HG02885 (cell line): ENCODE measurements at regions not wholly inside any gene's neighbourhood (a gene's known extent, or its start where the extent isn't known, plus 50 kb on each side); places are given as distances from the start of the nearest gene placed in this dataset.

ENCODE experiments used
- ATAC-seq: cut with Tn5 transposase; IDR thresholded peaks from one replicate; pipeline ENCODE4 v1.9.1; 2021; ENCODE audit warnings: mild to moderate bottlenecking; ENCODE audit not compliant: unreplicated experiment, poor library complexity

DNA sequence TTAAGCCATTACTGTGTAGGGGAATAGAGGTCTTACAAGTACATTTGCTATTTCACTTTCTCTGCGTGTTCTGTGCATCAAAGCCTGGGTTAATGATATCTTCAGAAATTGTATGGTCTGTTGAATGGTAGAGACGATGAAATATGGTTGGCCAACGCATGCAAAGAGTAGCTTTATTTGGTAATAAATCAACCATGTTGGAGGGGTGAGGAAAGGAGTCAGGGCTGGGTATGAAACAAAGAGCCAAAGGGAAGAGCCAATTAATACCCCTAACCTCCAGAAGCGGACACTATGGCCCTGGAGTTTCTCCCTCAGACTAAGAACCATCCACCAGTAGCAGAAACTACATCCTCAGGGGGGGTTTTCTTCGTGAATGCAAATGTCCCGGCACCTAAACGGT, 1974.0 kb upstream of the WWC1 start:
- ATAC-seq, result no peak

DNA sequence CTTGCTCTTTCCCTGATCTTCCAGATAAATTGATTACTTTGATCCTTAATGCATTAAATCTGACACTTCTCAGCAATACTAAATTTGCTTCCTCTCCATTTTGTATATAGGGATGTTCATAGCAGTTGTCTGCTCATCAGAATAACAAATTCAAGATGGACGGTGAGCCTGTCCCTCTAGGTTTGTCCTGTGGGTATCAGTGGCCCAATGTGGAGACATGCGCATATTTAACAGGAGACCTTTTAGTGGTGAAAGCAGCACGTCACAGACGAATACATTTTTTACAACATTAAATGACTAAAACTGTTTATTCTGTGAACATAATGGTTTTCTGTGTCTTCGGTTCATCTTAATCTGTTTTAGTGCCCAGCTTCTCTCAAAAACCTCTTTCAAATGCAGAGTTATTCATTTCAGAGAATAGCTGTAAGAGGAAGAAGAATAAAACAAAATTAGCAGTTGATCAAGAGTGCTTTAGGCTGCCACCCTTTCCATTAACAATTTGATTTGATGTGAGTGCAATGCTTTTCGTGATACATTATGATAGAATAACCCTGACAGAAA, 1970.4 kb upstream of the WWC1 start:
- ATAC-seq, result no peak

GRCh38 chr5:166324372-166324771, 1967.1 kb upstream of the WWC1 start:
- ATAC-seq, result no peak

DNA sequence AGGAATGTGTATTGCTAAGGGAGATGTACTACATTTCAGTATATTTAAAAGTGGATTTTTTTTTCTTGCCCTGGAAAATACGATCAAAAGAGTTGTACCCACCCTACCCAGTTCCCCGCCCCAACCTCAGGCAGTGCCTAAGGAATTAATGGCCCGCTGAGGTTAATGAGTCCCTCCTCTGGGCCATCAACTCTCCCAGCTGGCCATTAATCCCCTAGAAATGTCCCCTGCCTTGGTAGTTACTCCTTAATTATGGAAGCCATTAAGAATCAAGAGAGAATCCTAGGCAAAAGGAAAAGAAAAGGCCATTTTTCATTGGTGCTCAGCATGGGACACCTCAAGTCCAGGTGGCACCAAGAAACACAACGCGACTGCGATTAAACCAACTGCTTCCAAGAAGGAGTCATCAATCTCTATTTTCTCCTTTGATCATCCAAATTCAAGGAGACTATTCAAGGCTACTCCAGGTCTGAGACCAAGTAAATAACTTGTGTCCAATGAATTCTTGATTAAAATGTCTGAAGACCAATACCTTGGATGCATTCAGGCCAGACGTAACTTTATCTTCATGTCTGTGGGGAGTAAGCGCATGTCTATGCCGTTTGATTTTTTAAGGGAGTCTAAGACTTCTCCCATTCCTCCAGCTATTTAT, 1962.2 kb upstream of the WWC1 start:
- no peak for ATAC-seq

- ATAC-seq, result no peak
Measured at GRCh38 chr5:166330036-166330435, 1961.4 kb upstream of the WWC1 start.

- no peak for ATAC-seq
Measured at GRCh38 chr5:166331521-166331920, 1959.9 kb upstream of the WWC1 start.

DNA sequence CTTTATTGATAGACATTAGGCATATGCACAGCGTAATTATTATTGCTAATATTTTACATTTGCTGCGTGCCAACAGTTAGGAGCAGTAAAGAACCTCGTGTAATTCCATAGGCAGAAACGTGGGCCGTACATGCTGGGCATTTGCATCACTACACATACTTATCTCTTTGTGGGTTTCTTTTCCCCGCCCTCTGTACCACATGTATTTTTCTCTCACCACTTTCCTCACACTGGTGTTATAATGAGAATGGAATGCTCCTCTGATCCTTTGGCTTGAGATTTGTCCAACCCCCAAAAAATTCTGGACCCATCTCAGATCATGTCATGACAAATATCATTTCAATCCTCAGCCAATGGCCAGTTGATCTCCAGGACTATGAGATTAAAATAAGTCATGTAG, 1952.6 kb upstream of the WWC1 start:
- ATAC-seq, result no peak

- no peak for ATAC-seq
Measured at GRCh38 chr5:166340039-166340438, 1951.4 kb upstream of the WWC1 start.

DNA sequence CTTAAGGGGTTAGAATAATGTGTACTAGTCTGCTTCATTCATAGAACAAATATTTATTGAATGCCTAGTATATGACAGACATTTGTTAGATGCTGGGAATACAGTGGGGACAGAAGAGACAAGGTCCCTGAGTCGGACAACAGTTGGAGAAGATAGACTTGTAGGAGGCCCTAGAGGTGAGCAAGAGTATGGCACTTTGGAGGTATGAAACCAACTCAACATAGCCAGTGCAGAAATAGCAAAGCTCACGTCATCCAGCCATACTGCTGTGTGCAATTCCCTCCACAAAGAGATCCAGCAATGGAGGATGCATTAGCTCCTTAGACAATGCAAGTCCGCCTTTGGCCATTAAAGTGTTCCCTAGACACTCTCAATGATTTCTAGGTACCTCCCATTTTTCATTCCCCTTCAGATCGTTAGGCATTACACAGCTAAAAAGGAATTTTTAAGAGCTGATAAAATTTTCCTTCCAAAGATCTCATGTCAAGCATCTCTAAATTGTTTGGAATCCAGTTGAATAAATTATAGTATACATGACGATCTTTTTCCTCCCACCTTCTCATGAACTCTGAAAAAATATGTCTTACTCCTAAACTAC, 1949.6 kb upstream of the WWC1 start:
- peak; percentile 68 for ATAC-seq

DNA sequence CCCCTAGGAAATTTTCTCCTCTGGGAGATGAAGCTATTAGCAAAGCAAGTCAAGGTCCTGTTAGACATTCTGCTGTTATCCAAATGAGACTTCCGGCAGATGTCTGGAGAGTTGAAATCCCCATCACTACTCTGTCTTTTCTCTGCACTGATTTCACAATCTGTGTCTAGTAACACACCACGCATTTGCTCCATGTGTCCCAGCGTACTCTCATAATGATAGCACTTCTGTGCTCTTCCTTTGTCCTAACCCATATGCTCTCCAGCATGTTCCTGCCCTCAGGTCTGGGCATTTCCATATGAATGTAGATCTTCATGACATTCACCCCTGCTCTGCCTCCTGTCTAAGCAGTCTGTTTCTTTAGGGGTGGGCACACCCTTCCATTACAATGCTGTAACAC, 1949.0 kb upstream of the WWC1 start:
- ATAC-seq, result no peak

DNA sequence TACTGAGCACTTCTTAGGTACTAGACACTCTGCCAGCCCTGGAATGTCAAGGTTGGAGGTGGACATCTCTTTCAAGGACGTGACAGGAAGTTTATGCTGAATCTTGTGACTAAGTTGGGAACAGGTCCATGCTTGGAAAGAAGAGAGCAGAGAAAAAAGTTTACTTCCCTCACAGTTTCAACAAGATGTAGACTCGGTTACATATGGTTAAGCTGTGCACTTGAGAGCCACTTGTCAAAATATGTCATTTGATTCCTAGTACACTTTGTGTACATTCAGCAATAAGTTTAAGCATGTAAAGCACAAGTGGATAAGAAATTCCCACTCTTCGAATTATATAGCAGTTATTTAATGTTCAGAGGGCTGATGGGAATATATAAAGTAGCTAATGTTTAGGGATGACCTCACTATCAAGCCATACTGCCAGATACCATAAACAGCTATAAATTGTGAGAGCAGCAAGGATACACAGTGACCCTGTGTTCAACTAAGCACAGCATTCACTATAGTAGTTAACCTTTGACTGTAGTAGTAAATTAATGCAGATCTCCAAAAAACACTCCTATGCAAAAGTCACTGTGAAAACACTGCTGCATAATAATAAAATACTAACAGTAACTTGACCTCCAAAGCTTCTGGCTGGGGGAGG, 1944.6 kb upstream of the WWC1 start:
- no peak for ATAC-seq

- no peak for ATAC-seq
Measured at GRCh38 chr5:166349046-166349445, 1942.4 kb upstream of the WWC1 start.

- ATAC-seq, result no peak
Measured at GRCh38 chr5:166353580-166353979, 1937.9 kb upstream of the WWC1 start.

GRCh38 chr5:166354332-166354731, 1937.1 kb upstream of the WWC1 start:
- ATAC-seq, result no peak

- no peak for ATAC-seq
Measured at GRCh38 chr5:166356096-166356495, 1935.3 kb upstream of the WWC1 start.

DNA sequence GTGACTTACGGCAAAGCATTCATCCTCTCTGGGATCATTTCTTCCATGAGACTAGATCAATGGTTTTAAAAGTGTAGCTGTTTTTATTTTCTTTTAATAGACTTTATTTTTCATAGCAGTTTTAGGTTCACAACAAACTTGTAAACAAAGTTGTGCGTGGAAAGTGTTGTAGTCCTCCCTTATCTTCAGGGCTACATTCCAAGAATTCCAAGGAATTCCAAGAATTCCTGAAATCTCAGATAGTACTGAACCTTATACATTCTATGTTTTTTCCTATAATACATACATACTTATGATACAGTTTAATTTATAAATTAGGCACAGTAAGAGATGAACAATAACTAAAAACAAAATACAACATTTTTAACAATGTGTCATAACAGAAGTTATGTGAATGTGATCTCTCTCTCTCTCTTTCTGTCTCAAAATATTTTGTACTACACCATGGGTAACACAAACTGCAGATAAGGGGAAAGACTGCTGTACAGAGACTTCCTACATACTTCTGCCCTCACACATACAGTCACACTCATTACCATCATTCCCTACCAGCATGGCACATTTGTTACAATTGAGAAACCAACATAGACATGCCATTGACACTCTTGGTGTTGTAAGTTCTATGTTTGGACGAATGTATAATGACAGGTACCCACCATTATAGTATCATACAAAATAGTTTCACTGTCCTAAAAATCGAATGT, 1933.2 kb upstream of the WWC1 start:
- no peak for ATAC-seq

DNA sequence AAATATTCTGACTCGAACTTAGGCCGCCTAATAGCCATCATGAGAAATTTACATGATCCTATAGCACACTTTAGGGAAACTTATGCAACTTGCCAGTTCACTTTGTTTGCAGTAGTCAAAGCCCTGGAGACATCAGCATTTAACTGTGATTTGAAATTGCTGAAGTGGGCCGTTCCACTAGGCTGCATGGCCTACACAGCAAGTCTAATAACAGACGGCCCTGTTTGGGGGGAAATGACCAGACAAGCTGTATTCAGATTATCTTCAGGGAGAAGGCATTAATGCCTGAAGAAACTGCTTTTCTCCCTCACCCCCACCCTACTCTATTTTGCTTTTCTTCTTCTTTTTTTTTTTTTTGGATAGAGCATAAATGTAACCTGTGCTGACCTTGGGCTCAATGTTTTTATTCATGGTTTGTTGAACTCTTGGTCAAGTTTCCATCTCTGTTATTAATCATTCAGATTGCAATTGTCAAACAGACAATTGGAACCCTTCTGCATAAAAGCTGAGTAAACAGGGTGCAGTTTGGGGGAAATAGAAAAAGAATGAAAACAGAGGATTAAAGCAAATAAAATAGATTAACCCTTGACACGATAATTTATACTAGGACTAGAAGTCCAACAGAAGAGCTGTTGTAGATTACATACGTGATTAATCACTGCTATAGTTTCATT, 1928.2 kb upstream of the WWC1 start:
- no peak for ATAC-seq

DNA sequence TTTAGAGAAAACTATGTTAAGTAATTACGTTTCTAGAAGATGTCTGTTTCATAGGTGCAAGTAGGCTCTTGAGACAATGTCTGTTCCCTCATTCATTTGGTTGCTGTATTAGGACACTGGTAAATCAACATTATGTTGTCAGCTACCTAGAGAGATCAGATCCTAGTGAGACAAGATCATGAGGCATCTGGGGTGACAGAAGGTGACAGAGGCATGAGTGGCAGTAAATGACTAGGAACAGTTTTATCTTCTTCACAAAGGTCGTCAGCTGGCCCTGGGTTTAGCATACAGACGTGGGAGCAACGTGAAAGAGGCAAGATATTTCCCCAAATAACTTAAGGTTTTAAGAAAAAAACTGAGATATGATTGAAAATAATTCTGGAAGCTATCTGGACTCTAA, 1926.3 kb upstream of the WWC1 start:
- no peak for ATAC-seq

- no peak for ATAC-seq
Measured at GRCh38 chr5:166367391-166367790, 1924.1 kb upstream of the WWC1 start.

DNA sequence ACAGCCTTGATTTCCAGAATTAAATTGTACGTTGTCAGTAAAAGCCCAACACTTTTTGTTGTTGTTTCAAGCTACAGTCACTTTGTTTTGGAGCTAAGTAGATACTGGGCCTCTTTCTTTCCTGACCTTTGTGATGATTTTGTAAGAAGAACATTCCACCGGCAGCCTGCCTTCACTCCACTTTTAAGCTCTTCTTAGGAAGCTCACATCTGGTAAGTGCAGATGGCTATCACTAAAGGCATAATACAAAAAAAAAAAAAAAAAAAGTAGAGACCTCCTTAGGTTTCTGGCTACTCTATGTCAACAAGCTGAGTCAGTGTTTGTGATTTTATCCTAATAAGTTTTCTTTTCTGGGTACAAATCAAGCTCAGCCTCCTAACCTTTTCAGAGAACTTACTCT, 1922.1 kb upstream of the WWC1 start:
- ATAC-seq, result no peak

DNA sequence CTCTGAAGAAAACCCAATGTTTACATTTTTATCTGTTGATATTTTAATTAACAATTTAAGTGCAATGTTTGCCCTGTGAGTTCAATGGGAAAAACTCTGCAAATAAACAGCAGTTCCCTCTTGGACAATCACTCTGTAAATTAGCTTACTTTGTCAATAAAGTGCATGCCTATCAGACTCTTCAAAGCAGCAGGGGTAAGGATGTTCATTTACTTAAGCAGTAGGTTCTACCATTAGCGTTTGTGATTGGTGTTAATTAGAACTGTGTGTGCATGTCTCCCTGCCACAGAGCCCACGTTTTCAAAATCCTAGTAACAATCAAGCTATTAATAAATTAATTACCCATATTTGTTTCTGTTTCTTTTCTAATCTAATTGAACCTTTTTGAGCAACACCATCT, 1921.6 kb upstream of the WWC1 start:
- no peak for ATAC-seq
